Left forelimb (tissue), 1 donor: ENCODE measurements at regions not wholly inside any gene's neighbourhood (a gene's known extent, or its start where the extent isn't known, plus 50 kb on each side); places are given as distances from the start of the nearest gene placed in this dataset.

Source experiments
- DNase-seq: peaks from one replicate; pipeline ENCODE4 v3.0.0-alpha.2; 2018; ENCODE audit warnings: low spot score

- no peak for DNase-seq
Observed at GRCh38 chr2:64769392-64770044, 115.8 kb upstream of the SERTAD2 start.

- DNase-seq, result no peak
Observed at GRCh38 chr2:64770137-64770780, 116.5 kb upstream of the SERTAD2 start.

- DNase-seq, result no peak
Observed at GRCh38 chr2:64770781-64771334, 117.1 kb upstream of the SERTAD2 start.

- no peak for DNase-seq
Observed at GRCh38 chr2:64771737-64772136, 118.0 kb upstream of the SERTAD2 start.

- DNase-seq, result no peak
Observed at GRCh38 chr2:64773461-64774118, 119.9 kb upstream of the SERTAD2 start.

- DNase-seq, result no peak
Observed at GRCh38 chr2:64777841-64778240, 124.1 kb upstream of the SERTAD2 start.

GRCh38 chr2:64779117-64779690 is 125.5 kb upstream of the SERTAD2 start:
- DNase-seq, result no peak

DNA sequence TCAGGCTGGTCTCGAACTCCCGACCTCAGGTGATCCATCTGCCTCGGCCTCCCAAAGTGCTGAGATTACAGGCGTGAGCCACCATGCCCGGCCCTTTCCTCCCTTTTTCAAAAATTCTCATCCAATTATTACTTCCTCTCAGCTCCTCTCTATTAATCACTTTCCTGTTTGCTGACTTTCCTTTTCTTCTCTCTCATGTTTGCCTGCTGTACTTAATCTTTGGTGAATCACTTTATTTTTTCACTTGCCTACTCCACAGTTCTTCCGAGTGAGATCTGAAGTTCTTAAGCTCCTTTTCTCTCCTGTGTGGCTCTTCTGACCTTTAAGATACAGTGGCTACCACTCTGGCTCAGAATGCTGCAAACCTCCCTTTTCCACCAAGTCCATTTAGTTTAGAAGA is 126.3 kb upstream of the SERTAD2 start:
- DNase-seq, result no peak

- DNase-seq, result no peak
Observed at GRCh38 chr2:64781711-64782390, 128.1 kb upstream of the SERTAD2 start.

DNA sequence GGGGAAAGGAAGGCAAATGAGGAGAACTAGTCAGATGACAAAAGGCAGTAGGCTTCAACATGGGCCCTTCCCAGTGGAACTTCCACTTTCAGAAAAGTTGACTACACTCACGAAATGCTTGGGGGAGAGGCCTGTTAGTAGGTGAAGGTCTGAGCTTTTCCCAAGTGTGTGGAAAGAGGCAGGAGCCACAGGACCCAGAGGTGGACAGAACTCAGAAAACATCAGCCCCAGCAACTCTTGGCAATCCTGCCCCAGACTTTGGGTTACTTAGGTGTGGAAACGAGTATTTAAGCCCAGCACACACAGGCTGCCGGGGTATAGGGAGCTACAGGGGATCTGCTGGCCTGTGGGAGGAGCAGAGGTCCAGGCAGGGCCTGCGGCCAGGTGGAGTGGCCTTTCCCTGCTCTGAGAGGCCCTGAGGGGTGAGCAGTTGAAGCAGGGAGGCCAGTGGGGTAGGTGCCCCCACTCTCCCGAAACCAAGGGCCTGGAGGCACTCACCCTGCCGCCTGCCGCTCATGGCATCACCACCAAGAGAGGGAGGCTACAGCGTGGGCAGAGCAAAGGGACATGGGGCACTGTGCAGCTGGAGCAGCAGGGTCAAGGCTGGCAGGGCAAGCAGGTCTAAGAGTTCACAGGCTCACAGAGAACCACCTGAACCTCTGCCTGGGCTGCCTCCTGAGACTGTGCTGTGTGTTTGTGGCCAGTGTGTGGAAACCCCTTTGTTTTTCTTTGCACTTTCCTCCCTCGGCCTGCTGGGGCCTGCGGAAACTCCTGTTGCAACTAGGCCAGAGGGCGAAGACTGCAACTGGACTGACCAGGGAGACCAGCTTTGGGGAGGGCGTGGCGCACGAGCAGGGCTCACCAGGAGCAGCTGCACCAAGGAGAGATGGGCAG is 130.7 kb upstream of the SERTAD2 start:
- no peak for DNase-seq

GRCh38 chr2:64785245-64785644 is 131.5 kb upstream of the SERTAD2 start:
- no peak for DNase-seq

GRCh38 chr2:64786343-64787018 is 132.8 kb upstream of the SERTAD2 start:
- no peak for DNase-seq

DNA sequence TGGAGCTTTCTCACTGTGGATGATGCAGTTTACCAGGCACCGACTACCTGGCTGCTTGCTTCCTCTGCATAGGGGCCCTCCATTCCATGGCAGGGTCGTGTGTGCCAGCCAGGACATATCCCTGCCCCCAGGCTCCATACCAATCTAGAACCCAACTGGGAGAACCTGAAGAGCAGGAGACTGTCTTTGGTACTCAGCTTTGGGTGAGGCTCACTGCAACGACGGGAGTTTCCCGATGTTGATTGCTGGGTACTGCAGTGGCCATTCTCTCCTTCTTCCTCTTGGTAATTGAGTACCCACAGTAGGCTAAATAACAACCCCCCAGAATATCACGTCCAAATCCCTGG is 133.3 kb upstream of the SERTAD2 start:
- DNase-seq, result no peak

- no peak for DNase-seq
Observed at GRCh38 chr2:64787698-64788097, 134.0 kb upstream of the SERTAD2 start.

DNA sequence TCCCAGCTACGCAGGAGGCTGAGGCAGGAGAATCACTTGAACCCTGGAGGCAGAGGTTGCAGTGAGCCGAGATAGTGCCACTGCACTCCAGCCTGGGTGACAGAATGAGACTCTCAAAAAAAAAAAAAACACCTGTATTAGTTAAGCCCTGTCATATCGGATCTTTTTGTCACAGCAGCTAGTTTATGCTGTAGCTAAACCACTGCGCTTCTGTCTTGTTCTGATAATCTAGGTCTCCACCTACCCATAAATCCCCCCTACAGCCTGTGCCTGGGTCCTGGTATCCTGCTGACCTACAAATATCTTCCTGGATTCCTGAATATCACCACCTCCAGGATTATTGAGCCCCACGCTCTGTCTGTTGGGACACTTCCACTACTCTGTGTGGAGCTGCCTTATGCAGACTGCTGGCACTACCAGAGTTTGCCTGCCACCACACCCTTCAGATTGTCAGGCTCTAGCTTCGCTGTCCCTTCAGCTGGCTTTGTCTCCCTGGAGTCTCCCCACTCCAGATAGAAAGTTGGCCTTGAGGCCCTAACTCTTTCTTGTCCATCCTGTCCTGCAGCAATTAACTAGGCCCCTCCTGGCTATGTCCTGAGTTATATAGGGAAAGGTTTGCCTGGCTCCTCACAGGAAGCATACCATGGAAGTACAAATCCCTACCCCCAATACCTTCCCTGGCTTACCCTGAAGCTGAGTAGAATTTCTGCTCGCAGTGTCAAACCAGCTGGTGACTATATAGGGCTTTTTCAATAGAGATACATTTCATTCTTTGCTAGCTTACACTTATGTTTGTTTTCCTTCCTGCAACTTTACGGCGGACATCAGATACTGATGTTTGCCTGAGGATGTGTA is 136.0 kb upstream of the SERTAD2 start:
- no peak for DNase-seq

DNA sequence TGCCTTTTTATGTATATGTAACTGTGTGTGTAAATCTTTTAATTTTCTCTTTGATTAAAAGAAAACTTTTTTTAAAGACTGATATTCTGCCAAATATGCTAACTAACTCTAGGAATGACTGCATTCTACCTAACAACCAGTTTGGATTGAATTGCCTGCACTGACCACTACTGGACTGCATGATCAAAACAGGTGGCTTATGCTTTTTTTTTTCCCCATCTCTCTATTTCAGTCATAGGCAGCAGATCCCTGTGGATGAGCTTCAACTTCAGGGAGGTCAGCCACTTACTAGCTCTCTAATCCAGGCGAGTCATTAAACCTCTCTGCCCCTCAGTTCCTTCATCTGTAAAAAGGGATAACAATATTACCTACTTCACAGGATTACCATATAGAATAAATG is 138.6 kb upstream of the SERTAD2 start:
- DNase-seq, result no peak

GRCh38 chr2:64792995-64793639 is 139.4 kb upstream of the SERTAD2 start:
- no peak for DNase-seq

DNA sequence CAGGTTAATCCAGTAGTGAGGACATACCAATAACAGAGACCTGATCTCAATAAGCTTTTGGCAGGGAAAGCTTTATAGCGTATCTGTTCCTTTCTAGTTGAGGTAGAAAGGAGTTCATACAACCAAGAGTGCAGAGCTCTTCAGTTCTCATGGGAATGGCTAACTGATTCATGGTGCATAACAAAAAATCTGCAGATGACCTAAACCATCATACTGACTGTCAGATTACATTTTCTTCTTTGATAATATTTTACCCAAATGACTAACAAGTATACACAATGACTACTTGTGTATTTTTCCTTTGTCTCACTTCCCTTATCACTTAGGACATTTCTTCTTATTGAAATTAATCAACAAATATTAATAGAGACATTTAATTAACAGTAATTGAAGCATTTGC is 140.0 kb upstream of the SERTAD2 start:
- no peak for DNase-seq

- DNase-seq, result no peak
Observed at GRCh38 chr2:64794426-64794995, 140.8 kb upstream of the SERTAD2 start.
